ENCODE measurements at regions not wholly inside any gene's neighbourhood (a gene's known extent, or its start where the extent isn't known, plus 50 kb on each side); places are given as distances from the start of the nearest gene placed in this dataset.

GRCh38 chr2:176668912-176669311, 399.7 kb downstream of the MTX2 start:
- TF ChIP-seq CTCF (IDR thresholded peaks at IDR 0.05): no peak
- TF ChIP-seq POLR2AphosphoS5 (IDR thresholded peaks at IDR 0.05; ENCODE audit: low read depth, low read length): no peak
- no peak for TF ChIP-seq SIN3A (IDR thresholded peaks at IDR 0.05; ENCODE audit: borderline replicate concordance, insufficient read depth, low read depth, low read length)
- no peak for TF ChIP-seq REST (IDR thresholded peaks at IDR 0.05; ENCODE audit: insufficient read depth in 1 of 2, low read depth in 2 of 2, low read length in 1 of 2)
- TF ChIP-seq TCF7L2 (IDR thresholded peaks at IDR 0.05; ENCODE audit: low read depth, low read length): no peak
